Thyroid gland (tissue), 4 donors: ENCODE measurements at regions not wholly inside any gene's neighbourhood (a gene's known extent, or its start where the extent isn't known, plus 50 kb on each side); places are given as distances from the start of the nearest gene placed in this dataset.

Experiments used
- CTCF ChIP-seq, 6 experiments: fragments of 200-600 bp in 3 of 6; fragments of 450-650 bp in 3 of 6; sonication (generic) in 3 of 6; IDR thresholded peaks; one replicate each; pipeline ENCODE4 v1.5.1; 2016 to 2019; ENCODE audit warnings: antibody characterized with exemption in 6 of 6, mild to moderate bottlenecking in 2 of 6, inconsistent platforms in 1 of 6, moderate library complexity in 1 of 6
- POLR2A ChIP-seq, 2 donors: fragments of 450-650 bp; IDR thresholded peaks; one replicate each; pipeline ENCODE4 v1.6.1; 2017; ENCODE audit warnings: antibody characterized with exemption in 2 of 2, mild to moderate bottlenecking in 2 of 2, moderate library complexity in 1 of 2

GRCh38 chr16:77066896-77067496 lies 124.0 kb upstream of the MON1B start:
- TF ChIP-seq CTCF (IDR thresholded peaks at IDR 0.05): no peak
- no peak for TF ChIP-seq POLR2A (IDR thresholded peaks at IDR 0.05)
